ENCODE measurements at regions not wholly inside any gene's neighbourhood (a gene's known extent, or its start where the extent isn't known, plus 50 kb on each side); places are given as distances from the start of the nearest gene placed in this dataset.

- no peak overlapping the region for H3K4me3 ChIP-seq (ENCODE audit: low read length in 3 of 3)
- DNase-seq (no peak), FAIRE-seq (no peak)
- no peak overlapping the region for H3K9ac ChIP-seq (ENCODE audit: low read length in 3 of 3)
- no peaks in the 10 kb centered on the region for H3K27me3 ChIP-seq (ENCODE audit: control insufficient read depth, insufficient read depth, low read length)
- H3K36me3 ChIP-seq (ENCODE audit: control insufficient read depth in 2 of 3, insufficient read depth in 3 of 3, low read length in 3 of 3): no peaks in the 10 kb centered on the region
- H3K27ac ChIP-seq (ENCODE audit: low read depth in 2 of 2, low read length in 2 of 2): no peak overlapping the region
- H3K4me1 ChIP-seq (ENCODE audit: control insufficient read depth in 2 of 3, insufficient read depth in 2 of 3, low read depth in 1 of 3, low read length in 3 of 3): no peaks in the 10 kb centered on the region
- TF ChIP-seq CTCF (IDR thresholded peaks at IDR 0.05; ENCODE audit: borderline replicate concordance, extremely low read depth, insufficient read depth): no peak
- intact Hi-C loops (cut with DNase I): no loop called here
- no peaks in the 10 kb centered on the region for H3K9me3 ChIP-seq (ENCODE audit: control insufficient read depth in 2 of 3, insufficient read depth in 1 of 3, low read length in 3 of 3)
Measured at GRCh38 chr5:68139611-68140441, 75.7 kb upstream of the PIK3R1 start.

GRCh38 chr5:68137511-68138140 lies 77.9 kb upstream of the PIK3R1 start:
- H3K4me1 ChIP-seq (ENCODE audit: control insufficient read depth in 2 of 3, insufficient read depth in 2 of 3, low read depth in 1 of 3, low read length in 3 of 3): no peaks in the 10 kb centered on the region
- H3K27me3 ChIP-seq (ENCODE audit: control insufficient read depth, insufficient read depth, low read length): no peaks in the 10 kb centered on the region
- no peak overlapping the region for H3K4me3 ChIP-seq (ENCODE audit: low read length in 3 of 3)
- no peak for DNase-seq
- no peaks in the 10 kb centered on the region for H3K9me3 ChIP-seq (ENCODE audit: control insufficient read depth in 2 of 3, insufficient read depth in 1 of 3, low read length in 3 of 3)
- H3K9ac ChIP-seq (ENCODE audit: low read length in 3 of 3): no peak overlapping the region
- no peak for FAIRE-seq
- H3K36me3 ChIP-seq (ENCODE audit: control insufficient read depth in 2 of 3, insufficient read depth in 3 of 3, low read length in 3 of 3): no peaks in the 10 kb centered on the region
- no peak for TF ChIP-seq CTCF (IDR thresholded peaks at IDR 0.05; ENCODE audit: borderline replicate concordance, extremely low read depth, insufficient read depth)
- H3K27ac ChIP-seq (ENCODE audit: low read depth in 2 of 2, low read length in 2 of 2): no peak overlapping the region
- intact Hi-C loops (cut with DNase I): no loop called here

GRCh38 chr5:68134669-68135313 lies 80.8 kb upstream of the PIK3R1 start:
- Histone ChIP-seq H3K9ac (ENCODE audit: low read length in 3 of 3) (no peak overlapping the region), H3K4me1 (ENCODE audit: control insufficient read depth in 2 of 3, insufficient read depth in 2 of 3, low read depth in 1 of 3, low read length in 3 of 3) (no peaks in the 10 kb centered on the region), H3K9me3 (ENCODE audit: control insufficient read depth in 2 of 3, insufficient read depth in 1 of 3, low read length in 3 of 3) (no peaks in the 10 kb centered on the region), H3K36me3 (ENCODE audit: control insufficient read depth in 2 of 3, insufficient read depth in 3 of 3, low read length in 3 of 3) (no peaks in the 10 kb centered on the region), H3K27ac (ENCODE audit: low read depth in 2 of 2, low read length in 2 of 2) (no peak overlapping the region), H3K4me3 (ENCODE audit: low read length in 3 of 3) (no peak overlapping the region), H3K27me3 (ENCODE audit: control insufficient read depth, insufficient read depth, low read length) (no peaks in the 10 kb centered on the region)
- intact Hi-C loops (cut with DNase I): no loop called here
- no peak for TF ChIP-seq CTCF (IDR thresholded peaks at IDR 0.05; ENCODE audit: borderline replicate concordance, extremely low read depth, insufficient read depth)
- FAIRE-seq: no peak
- no peak for DNase-seq

Data from kidney (tissue), 13 donors.